K562 (cell line): ENCODE measurements at regions not wholly inside any gene's neighbourhood (a gene's known extent, or its start where the extent isn't known, plus 50 kb on each side); places are given as distances from the start of the nearest gene placed in this dataset.

Experiments
- ARID1B ChIP-seq: fragments of 450-650 bp; IDR thresholded peaks from 2 replicates; pipeline ENCODE4 v1.6.1; 2016; ENCODE audit warnings: antibody characterized with exemption, mild to moderate bottlenecking, inconsistent platforms
- BRCA1 ChIP-seq, 2 experiments: fragments of 450-650 bp in 1 of 2; sonication (generic) in 1 of 2; formaldehyde crosslinking in 1 of 2; IDR thresholded peaks; 2 replicates each; pipeline versions ENCODE4 v1.5.0 to v1.6.1; 2017 to 2020; ENCODE audit warnings: mild to moderate bottlenecking in 1 of 2, missing genetic modification reagents in 1 of 2
- ZNF561 ChIP-seq: fragments of 450-650 bp; formaldehyde crosslinking; conservative IDR thresholded peaks from 2 replicates; pipeline ENCODE4 v1.4.0; 2020; ENCODE audit warnings: mild to moderate bottlenecking, moderate library complexity

- no peak for TF ChIP-seq BRCA1 (IDR thresholded peaks at IDR 0.05)
- TF ChIP-seq BRCA1 (CRISPR knock-in tag; IDR thresholded peaks at IDR 0.05), result no peak
- no peak for TF ChIP-seq ZNF561
- no peak for TF ChIP-seq ARID1B
These were observed 387.9 kb downstream of the DAD1 start for GRCh38 chr14:22200977-22201605.
